Mammary epithelial cell (primary cell): ENCODE measurements at regions not wholly inside any gene's neighbourhood (a gene's known extent, or its start where the extent isn't known, plus 50 kb on each side); places are given as distances from the start of the nearest gene placed in this dataset.

ENCODE experiments used
- EZH2 ChIP-seq: IDR thresholded peaks from 2 replicates; pipeline ENCODE4 v1.6.1; 2012; ENCODE audit warnings: low read length, inconsistent platforms, borderline replicate concordance
- TF ChIP-seq, protein P1 (sequence below), 2 donors: IDR thresholded peaks in 1 of 2; conservative IDR thresholded peaks in 1 of 2; 2 replicates each; pipeline ENCODE4 v1.5.1; 2011 to 2012; ENCODE audit warnings: inconsistent platforms in 2 of 2, low read length in 2 of 2, mild to moderate bottlenecking in 2 of 2, control low read depth in 1 of 2, low read depth in 1 of 2; ENCODE audit not compliant: insufficient read depth in 1 of 2; ENCODE audit errors: extremely low read depth in 1 of 2

DNA sequence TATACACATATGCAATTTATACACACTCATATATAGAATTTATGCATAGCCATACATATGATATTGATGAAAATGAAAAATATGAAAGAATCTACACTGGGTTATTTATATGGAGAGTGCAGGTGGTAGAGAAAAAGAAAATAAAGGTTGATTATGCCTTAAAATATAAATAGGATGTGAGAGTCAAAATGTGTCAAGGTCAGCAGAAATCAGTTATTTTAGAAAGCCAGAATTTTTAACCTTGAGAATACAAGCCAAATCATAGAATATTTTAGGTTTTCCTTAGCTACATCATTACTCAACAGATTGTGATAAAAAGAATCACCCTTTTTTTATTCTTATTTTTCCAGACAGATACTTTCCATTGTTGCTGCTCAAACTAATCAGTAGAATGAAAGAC lies 146.2 kb downstream of the SLC6A15 start:
- no peak for TF ChIP-seq EZH2
- TF ChIP-seq, protein P1, sequence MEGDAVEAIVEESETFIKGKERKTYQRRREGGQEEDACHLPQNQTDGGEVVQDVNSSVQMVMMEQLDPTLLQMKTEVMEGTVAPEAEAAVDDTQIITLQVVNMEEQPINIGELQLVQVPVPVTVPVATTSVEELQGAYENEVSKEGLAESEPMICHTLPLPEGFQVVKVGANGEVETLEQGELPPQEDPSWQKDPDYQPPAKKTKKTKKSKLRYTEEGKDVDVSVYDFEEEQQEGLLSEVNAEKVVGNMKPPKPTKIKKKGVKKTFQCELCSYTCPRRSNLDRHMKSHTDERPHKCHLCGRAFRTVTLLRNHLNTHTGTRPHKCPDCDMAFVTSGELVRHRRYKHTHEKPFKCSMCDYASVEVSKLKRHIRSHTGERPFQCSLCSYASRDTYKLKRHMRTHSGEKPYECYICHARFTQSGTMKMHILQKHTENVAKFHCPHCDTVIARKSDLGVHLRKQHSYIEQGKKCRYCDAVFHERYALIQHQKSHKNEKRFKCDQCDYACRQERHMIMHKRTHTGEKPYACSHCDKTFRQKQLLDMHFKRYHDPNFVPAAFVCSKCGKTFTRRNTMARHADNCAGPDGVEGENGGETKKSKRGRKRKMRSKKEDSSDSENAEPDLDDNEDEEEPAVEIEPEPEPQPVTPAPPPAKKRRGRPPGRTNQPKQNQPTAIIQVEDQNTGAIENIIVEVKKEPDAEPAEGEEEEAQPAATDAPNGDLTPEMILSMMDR (conservative IDR thresholded peaks at IDR 0.05 in 1 of 2, IDR thresholded peaks at IDR 0.05 in 1 of 2; ENCODE audit: extremely low read depth in 1 of 2, insufficient read depth in 1 of 2, low read depth in 1 of 2, low read length in 2 of 2) = no peak
